Panc1 (cell line): ENCODE measurements at regions not wholly inside any gene's neighbourhood (a gene's known extent, or its start where the extent isn't known, plus 50 kb on each side); places are given as distances from the start of the nearest gene placed in this dataset.
"Not testable (repeated sequence)": the region's sequence is repeated elsewhere in the genome, so short reads cannot be mapped to it uniquely, and the experiment has no call there.

Experiments used
- CTCF ChIP-seq: fragments of 450-650 bp; IDR thresholded peaks from 2 replicates; pipeline ENCODE4 v1.5.1; 2017; ENCODE audit warnings: mild to moderate bottlenecking
- POLR2AphosphoS5 ChIP-seq: IDR thresholded peaks from 2 replicates; pipeline ENCODE4 v1.6.1; 2012; ENCODE audit warnings: mild to moderate bottlenecking, low read depth, low read length, moderate library complexity
- REST ChIP-seq, 2 experiments: IDR thresholded peaks; 2 replicates each; pipeline ENCODE4 v1.6.1; 2011 to 2012; ENCODE audit warnings: low read depth in 2 of 2, control low read depth in 1 of 2, low read length in 1 of 2, mild to moderate bottlenecking in 1 of 2, moderate library complexity in 1 of 2; ENCODE audit not compliant: insufficient read depth in 1 of 2

GRCh38 chr15:32227410-32228114, 175.5 kb downstream of the GOLGA8K start:
- not testable (repeated sequence) for TF ChIP-seq POLR2AphosphoS5; CTCF; REST (IDR thresholded peaks at IDR 0.05; ENCODE audit: insufficient read depth in 1 of 2, low read depth in 2 of 2, low read length in 1 of 2)
